A549 (cell line): ENCODE measurements at regions not wholly inside any gene's neighbourhood (a gene's known extent, or its start where the extent isn't known, plus 50 kb on each side); places are given as distances from the start of the nearest gene placed in this dataset.

Experiments
- CTCF ChIP-seq: fragments of >200 bp; sonication (Bioruptor Twin); formaldehyde crosslinking; IDR thresholded peaks from 3 replicates; pipeline ENCODE4 v1.5.1; 2016
- EP300 ChIP-seq, 2 experiments: fragments of >200 bp; sonication (Bioruptor Twin); formaldehyde crosslinking; IDR thresholded peaks; 2 replicates in 1 of 2; 3 replicates in 1 of 2; pipeline ENCODE4 v1.6.1; 2016 to 2017
- FOSB ChIP-seq: fragments of 250-450 bp; sonication (Bioruptor Pico); IDR thresholded peaks from 2 replicates; pipeline ENCODE4 v1.5.0; 2020; ENCODE audit warnings: mild to moderate bottlenecking, moderate library complexity
- KDM5A ChIP-seq: fragments of 200-600 bp; sonication (generic); IDR thresholded peaks from 2 replicates; pipeline ENCODE4 v1.6.1; 2016; ENCODE audit warnings: antibody characterized with exemption, mild to moderate bottlenecking
- MAFK ChIP-seq: fragments of 450-650 bp; IDR thresholded peaks from 2 replicates; pipeline ENCODE4 v1.6.1; 2014; ENCODE audit not compliant: partially characterized antibody
- POLR2A ChIP-seq: IDR thresholded peaks from 2 replicates; pipeline ENCODE4 v1.6.1; 2012; ENCODE audit warnings: mild to moderate bottlenecking, low read length
- RAD21 ChIP-seq, 2 experiments: fragments of >200 bp in 1 of 2; sonication (Bioruptor Twin) in 1 of 2; formaldehyde crosslinking in 1 of 2; IDR thresholded peaks in 1 of 2; conservative IDR thresholded peaks in 1 of 2; 2 replicates in 1 of 2; 3 replicates in 1 of 2; pipeline ENCODE4 v1.6.1; 2012 to 2018; ENCODE audit warnings: inconsistent platforms in 1 of 2
- ZFP36 ChIP-seq: fragments of 450-650 bp; IDR thresholded peaks from 2 replicates; pipeline ENCODE4 v1.6.1; 2014; ENCODE audit warnings: borderline replicate concordance; ENCODE audit not compliant: partially characterized antibody

GRCh38 chr2:109700680-109701274 lies 86.6 kb downstream of the SOWAHC start:
- TF ChIP-seq CTCF = no peak
- TF ChIP-seq POLR2A = no peak
- TF ChIP-seq KDM5A = no peak
- TF ChIP-seq MAFK = no peak
- no peak for TF ChIP-seq FOSB (CRISPR knock-in tag)
- no peak for TF ChIP-seq ZFP36
- TF ChIP-seq EP300 (IDR thresholded peaks at IDR 0.05) = no peak
- TF ChIP-seq RAD21 (conservative IDR thresholded peaks at IDR 0.05 in 1 of 2, IDR thresholded peaks at IDR 0.05 in 1 of 2) = no peak
